PC-3 (cell line): ENCODE measurements at regions not wholly inside any gene's neighbourhood (a gene's known extent, or its start where the extent isn't known, plus 50 kb on each side); places are given as distances from the start of the nearest gene placed in this dataset.
A peak's percentile ranks its signal among the peaks of the same experiment; 100 is the strongest.

Source experiments
- ATAC-seq: fragments of 200-7000 bp; cut with Tn5 transposase; 2 replicates; pipeline ENCODE4 v1.9.1; 2020; ENCODE audit warnings: mild to moderate bottlenecking, moderate library complexity
- BruUV-seq: library from RNA; stranded (reverse); fragments of 400-500 nt; replicated peaks from 2 replicates; lab custom pipeline; 2021; lab: Mats Ljungman, UMichigan
- CTCF ChIA-PET: fragments of 300-600 bp; sonication (Branson Sonifier 250); formaldehyde crosslinking; loops from one replicate; lab custom pipeline; 2022; ENCODE audit warnings: antibody characterized with exemption; lab: Charles Lee
- POLR2A ChIA-PET: fragments of 300-600 bp; sonication (Branson Sonifier 250); formaldehyde crosslinking; loops from one replicate; lab custom pipeline; 2022; ENCODE audit warnings: antibody characterized with exemption; ENCODE audit not compliant: unreplicated experiment; lab: Charles Lee
- DNase-seq: peaks from one replicate; pipeline ENCODE4 v3.0.0-alpha.2; 2015
- H2AFZ ChIP-seq: fragments of 300-600 bp; sonication (generic); 2 replicates; pipeline ENCODE4 v1.6.0; 2016; ENCODE audit warnings: antibody characterized with exemption, low read length
- H3F3A ChIP-seq: fragments of 300-600 bp; sonication (generic); one replicate; pipeline ENCODE4 v1.6.0; 2017; ENCODE audit warnings: antibody characterized with exemption, low read length, control low read depth, mild to moderate bottlenecking; ENCODE audit not compliant: unreplicated experiment
- H3K27ac ChIP-seq: fragments of 300-600 bp; sonication (generic); 2 replicates; pipeline ENCODE4 v1.5.1; 2016; ENCODE audit warnings: mild to moderate bottlenecking, low read length
- H3K27me3 ChIP-seq: fragments of 300-600 bp; sonication (generic); 2 replicates; pipeline ENCODE4 v1.6.1; 2016; ENCODE audit warnings: low read length, mixed read lengths
- H3K36me3 ChIP-seq: fragments of 300-600 bp; sonication (generic); 2 replicates; pipeline ENCODE4 v1.6.1; 2016; ENCODE audit warnings: low read depth, mixed run types, low read length, mixed read lengths
- H3K4me1 ChIP-seq: fragments of 300-600 bp; sonication (generic); 2 replicates; pipeline ENCODE4 v1.5.1; 2016; ENCODE audit warnings: low read length; ENCODE audit not compliant: insufficient read depth
- H3K4me2 ChIP-seq: fragments of 300-600 bp; sonication (generic); 2 replicates; pipeline ENCODE4 v1.6.0; 2016; ENCODE audit warnings: low read length
- H3K4me3 ChIP-seq: fragments of 300-600 bp; sonication (generic); 2 replicates; pipeline ENCODE4 v1.5.1; 2016; ENCODE audit warnings: mild to moderate bottlenecking, low read length, mixed read lengths
- H3K79me2 ChIP-seq: fragments of 300-600 bp; sonication (generic); 2 replicates; pipeline ENCODE4 v1.6.1; 2017; ENCODE audit warnings: low read length, mixed read lengths
- H3K9ac ChIP-seq: fragments of 300-600 bp; sonication (generic); 2 replicates; pipeline ENCODE4 v1.6.0; 2016; ENCODE audit warnings: mild to moderate bottlenecking, low read length
- H3K9me2 ChIP-seq: fragments of 300-600 bp; sonication (generic); replicated peaks from 2 replicates; pipeline ENCODE4 v1.6.1; 2016; ENCODE audit warnings: mixed run types, low read length, mixed read lengths
- H3K9me3 ChIP-seq: fragments of 300-600 bp; sonication (generic); 2 replicates; pipeline ENCODE4 v1.6.1; 2016; ENCODE audit warnings: low read length, mixed read lengths
- H4K20me1 ChIP-seq: fragments of 300-600 bp; sonication (generic); 2 replicates; pipeline ENCODE4 v1.6.1; 2016; ENCODE audit warnings: low read length, mixed read lengths
- CTCF ChIP-seq: fragments of 300-600 bp; sonication (generic); conservative IDR thresholded peaks from 2 replicates; pipeline ENCODE4 v1.5.1; 2017; ENCODE audit warnings: antibody characterized with exemption, low read depth, mild to moderate bottlenecking, low read length
- EZH2 ChIP-seq: fragments of 300-600 bp; sonication (generic); IDR thresholded peaks from one replicate; pipeline ENCODE4 v1.6.1; 2017; ENCODE audit warnings: antibody characterized with exemption, mild to moderate bottlenecking, low read length; ENCODE audit not compliant: unreplicated experiment
- EZH2phosphoT487 ChIP-seq: fragments of 300-600 bp; sonication (generic); IDR thresholded peaks from 2 replicates; pipeline ENCODE4 v1.6.1; 2018; ENCODE audit warnings: mild to moderate bottlenecking, antibody characterized with exemption, low read length, borderline replicate concordance
- intact Hi-C: fragments of 100-400 bp; cut with micrococcal nuclease; formaldehyde crosslinking; loops from 2 replicates; pipeline ENCODE4 v1.9.0; 2023

GRCh38 chr1:166507347-166507746 lies 331.9 kb upstream of the POGK start:
- CTCF ChIA-PET: no interaction called here
- no peak overlapping the region for H3K27ac ChIP-seq
- DNase-seq: no peak
- no peak overlapping the region for H3K9ac ChIP-seq
- no peak overlapping the region for H2AFZ ChIP-seq
- H3K9me3 ChIP-seq: no peaks in the 10 kb centered on the region
- no peaks in the 10 kb centered on the region for H3K36me3 ChIP-seq
- no TSS peak for BruUV-seq
- H3K9me2 ChIP-seq: no peaks in the 10 kb centered on the region
- no peak overlapping the region for H3K4me2 ChIP-seq
- POLR2A ChIA-PET: no interaction called here
- no peak for ATAC-seq
- no peaks in the 10 kb centered on the region for H3K27me3 ChIP-seq
- H3K4me3 ChIP-seq: no peak overlapping the region
- H3K4me1 ChIP-seq: no peaks in the 10 kb centered on the region
- no peaks in the 10 kb centered on the region for H4K20me1 ChIP-seq
- no peak for TF ChIP-seq CTCF
- no peak for TF ChIP-seq EZH2
- no peak for TF ChIP-seq EZH2phosphoT487
- no peaks in the 10 kb centered on the region for H3F3A ChIP-seq
- H3K79me2 ChIP-seq: no peaks in the 10 kb centered on the region
- intact Hi-C loops: no loop called here

- no peak for ATAC-seq
- Histone ChIP-seq H3K4me1 (no peaks in the 10 kb centered on the region), H2AFZ (no peak overlapping the region), H3K9me3 (0 out of 2 replicates have a peak, but pooled peaks cover 6% of the 10 kb centered on the region), H3K4me3 (no peak overlapping the region), H4K20me1 (no peaks in the 10 kb centered on the region), H3K79me2 (no peaks in the 10 kb centered on the region), H3F3A (no peaks in the 10 kb centered on the region), H3K27ac (no peak overlapping the region), H3K9me2 (no peaks in the 10 kb centered on the region), H3K36me3 (no peaks in the 10 kb centered on the region), H3K9ac (no peak overlapping the region), H3K27me3 (no peaks in the 10 kb centered on the region), H3K4me2 (no peak overlapping the region)
- ChIA-PET POLR2A (no interaction called here), CTCF (no interaction called here)
- TF ChIP-seq EZH2: no peak
- TF ChIP-seq EZH2phosphoT487: no peak
- TF ChIP-seq CTCF: no peak
- BruUV-seq: no TSS peak
- peak; percentile 83 for DNase-seq
- intact Hi-C loops: no loop called here
Observed at GRCh38 chr1:166511761-166512160, 327.5 kb upstream of the POGK start.

- Histone ChIP-seq H3K9me3 (0 out of 2 replicates have a peak, but pooled peaks cover 6% of the 10 kb centered on the region), H2AFZ (no peak overlapping the region), H3K4me3 (no peak overlapping the region), H3F3A (no peaks in the 10 kb centered on the region), H3K36me3 (no peaks in the 10 kb centered on the region), H3K27me3 (peaks cover 6% of the 10 kb centered on the region), H3K27ac (no peak overlapping the region), H3K4me2 (no peak overlapping the region), H4K20me1 (no peaks in the 10 kb centered on the region), H3K79me2 (no peaks in the 10 kb centered on the region), H3K9ac (no peak overlapping the region), H3K9me2 (no peaks in the 10 kb centered on the region), H3K4me1 (no peaks in the 10 kb centered on the region)
- no TSS peak for BruUV-seq
- ChIA-PET CTCF (no interaction called here), POLR2A (no interaction called here)
- TF ChIP-seq CTCF (no peak), EZH2 (no peak), EZH2phosphoT487 (no peak)
- ATAC-seq: no peak
- intact Hi-C loops: no loop called here
- no peak for DNase-seq
Observed at GRCh38 chr1:166514067-166514466, 325.2 kb upstream of the POGK start.
